CD14-positive monocyte (primary cell): ENCODE measurements at regions not wholly inside any gene's neighbourhood (a gene's known extent, or its start where the extent isn't known, plus 50 kb on each side); places are given as distances from the start of the nearest gene placed in this dataset.

Source experiments
- DNase-seq, 3 donors: peaks; one replicate each; pipeline ENCODE4 v3.0.0-alpha.2; 2011 to 2022
- H2AFZ ChIP-seq: 2 replicates; pipeline ENCODE4 v1.6.0; 2012; ENCODE audit warnings: mild to moderate bottlenecking, low read depth, low read length, inconsistent platforms; ENCODE audit not compliant: insufficient read depth, poor library complexity, severe bottlenecking
- H3K27ac ChIP-seq, 2 donors: 1 replicate in 1 of 2; 2 replicates in 1 of 2; pipeline ENCODE4 v1.5.1; 2012 to 2013; ENCODE audit warnings: low read length in 2 of 2, control low read depth in 1 of 2, inconsistent platforms in 1 of 2, low read depth in 1 of 2, mild to moderate bottlenecking in 1 of 2
- H3K27me3 ChIP-seq, 2 donors: one replicate each; pipeline versions ENCODE4 v1.6.0 to v1.6.1; 2011 to 2013; ENCODE audit warnings: low read length in 2 of 2; ENCODE audit not compliant: control insufficient read depth in 2 of 2, insufficient read depth in 2 of 2
- H3K36me3 ChIP-seq, 2 donors: replicated peaks in 1 of 2; 1 replicate in 1 of 2; 2 replicates in 1 of 2; pipeline versions ENCODE4 v1.5.1 to v1.6.1; 2012 to 2013; ENCODE audit warnings: low read length in 2 of 2, control low read depth in 1 of 2, inconsistent platforms in 1 of 2, mild to moderate bottlenecking in 1 of 2; ENCODE audit not compliant: insufficient read depth in 2 of 2, control insufficient read depth in 1 of 2
- H3K4me1 ChIP-seq, 2 donors: 1 replicate in 1 of 2; 2 replicates in 1 of 2; pipeline versions ENCODE4 v1.5.1 to v1.6.1; 2012 to 2013; ENCODE audit warnings: low read length in 2 of 2, control low read depth in 1 of 2, inconsistent platforms in 1 of 2, mild to moderate bottlenecking in 1 of 2, moderate library complexity in 1 of 2; ENCODE audit not compliant: insufficient read depth in 2 of 2, control insufficient read depth in 1 of 2
- H3K4me2 ChIP-seq: replicated peaks from 2 replicates; pipeline ENCODE3; 2012; ENCODE audit warnings: low read length, moderate library complexity, mild to moderate bottlenecking; ENCODE audit not compliant: poor library complexity, severe bottlenecking; ENCODE audit errors: extremely low read depth
- H3K4me3 ChIP-seq, 3 experiments: fragments of 200-600 bp in 1 of 3; sonication (generic) in 1 of 3; replicated peaks in 1 of 3; 1 replicate in 2 of 3; 2 replicates in 1 of 3; pipeline ENCODE4 v1.5.1; 2011 to 2013; ENCODE audit warnings: low read length in 3 of 3, mild to moderate bottlenecking in 3 of 3, control low read depth in 2 of 3, low read depth in 2 of 3, inconsistent platforms in 1 of 3, moderate library complexity in 1 of 3
- H3K79me2 ChIP-seq: 2 replicates; pipeline ENCODE4 v1.6.0; 2012; ENCODE audit warnings: mild to moderate bottlenecking, control low read depth, inconsistent platforms, low read length, moderate library complexity; ENCODE audit not compliant: insufficient read depth
- H3K9ac ChIP-seq: 2 replicates; pipeline ENCODE4 v1.6.0; 2017; ENCODE audit warnings: low read length, mild to moderate bottlenecking; ENCODE audit not compliant: insufficient read depth, poor library complexity, severe bottlenecking
- H3K9me3 ChIP-seq, 2 donors: replicated peaks in 1 of 2; 1 replicate in 1 of 2; 2 replicates in 1 of 2; pipeline versions ENCODE4 v1.5.1 to v1.6.1; 2012 to 2013; ENCODE audit warnings: low read length in 2 of 2, control low read depth in 1 of 2; ENCODE audit not compliant: control insufficient read depth in 1 of 2, insufficient read depth in 1 of 2
- H4K20me1 ChIP-seq: 2 replicates; pipeline ENCODE4 v1.6.0; 2012; ENCODE audit warnings: mild to moderate bottlenecking, low read length, control low read depth, moderate library complexity; ENCODE audit not compliant: insufficient read depth
- H3K27ac Mint-ChIP-seq, 7 donors: one replicate each; pipeline ENCODE4 v1.8.0; 2020; ENCODE audit warnings: mild to moderate bottlenecking in 7 of 7, mixed read lengths in 7 of 7, moderate library complexity in 6 of 7, inconsistent platforms in 2 of 7
- H3K27me3 Mint-ChIP-seq, 3 donors: one replicate each; pipeline ENCODE4 v1.8.0; 2021 to 2022; ENCODE audit warnings: low read depth in 3 of 3, mild to moderate bottlenecking in 3 of 3, mixed read lengths in 3 of 3, moderate library complexity in 3 of 3, inconsistent platforms in 1 of 3
- H3K36me3 Mint-ChIP-seq, 2 donors: one replicate each; pipeline ENCODE4 v1.8.0; 2020; ENCODE audit warnings: mixed read lengths in 2 of 2, inconsistent platforms in 1 of 2, mild to moderate bottlenecking in 1 of 2
- H3K4me1 Mint-ChIP-seq: one replicate; pipeline ENCODE4 v1.8.0; 2020; ENCODE audit warnings: mild to moderate bottlenecking, mixed read lengths
- H3K4me3 Mint-ChIP-seq, 2 donors: one replicate each; pipeline ENCODE4 v1.8.0; 2020; ENCODE audit warnings: mild to moderate bottlenecking in 2 of 2, mixed read lengths in 2 of 2, moderate library complexity in 1 of 2
- H3K9me3 Mint-ChIP-seq, 7 donors: one replicate each; pipeline ENCODE4 v1.8.0; 2020 to 2022; ENCODE audit warnings: mixed read lengths in 7 of 7, mild to moderate bottlenecking in 6 of 7, moderate library complexity in 6 of 7, inconsistent platforms in 2 of 7
- WGBS: methylation state at CpG from one replicate; pipeline ENCODE4 v1.1.5; 2013; ENCODE audit warnings: missing lambda C conversion rate; ENCODE audit not compliant: insufficient coverage; 5-methylcytosine and 5-hydroxymethylcytosine counted together
- intact Hi-C, 2 donors: fragments of 100-400 bp; cut with micrococcal nuclease; formaldehyde crosslinking; loops; one replicate each; pipeline versions ENCODE4 v1.15.0 to v1.15.1; 2023
- TF ChIP-seq, protein P1 (sequence below): fragments of 200-600 bp; IDR thresholded peaks from one replicate; pipeline ENCODE4 v1.8.0; 2022; ENCODE audit warnings: antibody characterized with exemption, mild to moderate bottlenecking

- DNase-seq, result no peak
- no CpG with 5 or more reads among the region's 3 CpGs for WGBS
- Mint-ChIP-seq H3K9me3 (peaks cover 0 to 6% (median 5%) of the 10 kb centered on the region in 7 donors), H3K4me3 (no peak overlapping the region), H3K27me3 (peaks cover 0 to 1% (median 0%) of the 10 kb centered on the region in 3 donors), H3K27ac (no peak overlapping the region), H3K36me3 (no peaks in the 10 kb centered on the region), H3K4me1 (no peaks in the 10 kb centered on the region)
- H3K9ac ChIP-seq, result no peak overlapping the region
- no peaks in the 10 kb centered on the region for H3K79me2 ChIP-seq
- no peaks in the 10 kb centered on the region for H3K4me1 ChIP-seq
- H3K9me3 ChIP-seq, result no peaks in the 10 kb centered on the region
- H3K4me3 ChIP-seq, result no peak overlapping the region
- intact Hi-C loops, result no loop called here
- H2AFZ ChIP-seq, result no peak overlapping the region
- no peaks in the 10 kb centered on the region for H4K20me1 ChIP-seq
- H3K27me3 ChIP-seq, result no peaks in the 10 kb centered on the region
- TF ChIP-seq, protein P1, sequence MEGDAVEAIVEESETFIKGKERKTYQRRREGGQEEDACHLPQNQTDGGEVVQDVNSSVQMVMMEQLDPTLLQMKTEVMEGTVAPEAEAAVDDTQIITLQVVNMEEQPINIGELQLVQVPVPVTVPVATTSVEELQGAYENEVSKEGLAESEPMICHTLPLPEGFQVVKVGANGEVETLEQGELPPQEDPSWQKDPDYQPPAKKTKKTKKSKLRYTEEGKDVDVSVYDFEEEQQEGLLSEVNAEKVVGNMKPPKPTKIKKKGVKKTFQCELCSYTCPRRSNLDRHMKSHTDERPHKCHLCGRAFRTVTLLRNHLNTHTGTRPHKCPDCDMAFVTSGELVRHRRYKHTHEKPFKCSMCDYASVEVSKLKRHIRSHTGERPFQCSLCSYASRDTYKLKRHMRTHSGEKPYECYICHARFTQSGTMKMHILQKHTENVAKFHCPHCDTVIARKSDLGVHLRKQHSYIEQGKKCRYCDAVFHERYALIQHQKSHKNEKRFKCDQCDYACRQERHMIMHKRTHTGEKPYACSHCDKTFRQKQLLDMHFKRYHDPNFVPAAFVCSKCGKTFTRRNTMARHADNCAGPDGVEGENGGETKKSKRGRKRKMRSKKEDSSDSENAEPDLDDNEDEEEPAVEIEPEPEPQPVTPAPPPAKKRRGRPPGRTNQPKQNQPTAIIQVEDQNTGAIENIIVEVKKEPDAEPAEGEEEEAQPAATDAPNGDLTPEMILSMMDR, result no peak
- H3K36me3 ChIP-seq, result no peaks in the 10 kb centered on the region
- no peak overlapping the region for H3K27ac ChIP-seq
- no peak overlapping the region for H3K4me2 ChIP-seq
These were observed 170.4 kb upstream of the CDH6 start for GRCh38 chr5:31023105-31023504.

- Mint-ChIP-seq H3K4me1 (no peaks in the 10 kb centered on the region), H3K9me3 (peaks cover 0 to 7% (median 5%) of the 10 kb centered on the region in 7 donors)
- intact Hi-C loops, result no loop called here
These were observed 172.3 kb upstream of the CDH6 start for GRCh38 chr5:31021181-31021624.

More at GRCh38 chr5:31021181-31021624, 172.3 kb upstream of the CDH6 start:
- no peak for DNase-seq
- Histone ChIP-seq H3K4me2 (no peak overlapping the region), H3K79me2 (no peaks in the 10 kb centered on the region), H3K27me3 (no peaks in the 10 kb centered on the region), H3K4me1 (no peaks in the 10 kb centered on the region), H3K4me3 (no peak overlapping the region), H3K36me3 (no peaks in the 10 kb centered on the region), H3K9ac (no peak overlapping the region), H2AFZ (no peak overlapping the region), H4K20me1 (no peaks in the 10 kb centered on the region), H3K9me3 (no peaks in the 10 kb centered on the region), H3K27ac (no peak overlapping the region)
- 81% methylated on average over 2 of the region's 2 CpGs for WGBS
- Mint-ChIP-seq H3K4me3 (no peak overlapping the region), H3K27me3 (no peaks in the 10 kb centered on the region), H3K27ac (no peak overlapping the region), H3K36me3 (no peaks in the 10 kb centered on the region)
- TF ChIP-seq, protein P1, result no peak
